HL-60 (cell line): ENCODE measurements at regions not wholly inside any gene's neighbourhood (a gene's known extent, or its start where the extent isn't known, plus 50 kb on each side); places are given as distances from the start of the nearest gene placed in this dataset.

Experiments used
- CTCF ChIP-seq: IDR thresholded peaks from one replicate; pipeline ENCODE4 v1.5.1; 2011; ENCODE audit warnings: low read length, control low read depth, inconsistent platforms; ENCODE audit not compliant: insufficient read depth
- POLR2AphosphoS5 ChIP-seq: IDR thresholded peaks from 2 replicates; pipeline ENCODE4 v1.6.1; 2012; ENCODE audit warnings: low read depth

DNA sequence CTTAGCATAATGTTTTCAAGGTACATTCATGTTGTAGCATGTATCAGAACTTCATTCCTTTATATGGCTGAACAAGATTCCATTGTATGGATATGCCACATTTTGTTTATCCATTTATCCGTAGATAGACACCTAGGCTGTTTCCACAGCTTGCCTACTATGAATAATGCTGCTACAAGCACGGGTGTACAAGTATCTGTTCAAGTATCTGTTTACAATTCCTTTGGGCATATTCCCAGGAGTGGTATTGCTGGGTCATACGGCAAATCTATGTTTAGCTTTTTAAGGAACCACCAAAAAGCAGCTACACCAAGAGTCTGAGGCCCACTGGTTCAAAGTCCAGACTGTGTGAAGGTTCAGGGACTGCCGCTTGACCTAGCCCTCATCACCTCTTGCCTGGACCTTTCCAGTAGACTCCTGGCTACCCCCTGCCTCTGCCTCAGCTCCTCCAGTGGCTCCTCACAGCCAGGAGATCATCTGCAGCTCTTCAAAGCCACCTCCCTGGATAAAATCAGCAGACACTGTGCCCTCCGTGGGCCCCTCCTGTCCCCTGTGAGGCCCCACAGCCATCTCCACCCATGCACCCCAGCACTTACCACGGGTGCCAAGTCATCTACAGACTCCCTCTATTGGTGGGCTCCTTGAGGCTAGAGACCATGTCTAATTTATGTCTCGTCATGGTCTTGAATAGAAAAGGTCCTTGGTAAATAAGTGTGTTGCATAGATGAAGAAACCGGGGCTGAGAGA is 160.3 kb downstream of the MN1 start:
- TF ChIP-seq CTCF (no peak), POLR2AphosphoS5 (no peak)
